Colonic mucosa (tissue), 4 donors: ENCODE measurements at regions not wholly inside any gene's neighbourhood (a gene's known extent, or its start where the extent isn't known, plus 50 kb on each side); places are given as distances from the start of the nearest gene placed in this dataset.

Source experiments
- DNase-seq: peaks from one replicate; pipeline ENCODE4 v3.0.0-alpha.2; 2020
- H3K27ac ChIP-seq: fragments of 200-600 bp; one replicate; pipeline ENCODE4 v1.8.0; 2021
- H3K27me3 ChIP-seq: fragments of 200-600 bp; one replicate; pipeline ENCODE4 v1.8.0; 2021
- H3K36me3 ChIP-seq: fragments of 200-600 bp; one replicate; pipeline ENCODE4 v1.8.0; 2021
- H3K4me1 ChIP-seq: fragments of 200-600 bp; one replicate; pipeline ENCODE4 v1.8.0; 2021; ENCODE audit warnings: mild to moderate bottlenecking
- H3K4me3 ChIP-seq: fragments of 200-600 bp; one replicate; pipeline ENCODE4 v1.8.0; 2021
- H3K9ac ChIP-seq, 2 donors: one replicate each; pipeline ENCODE4 v1.7.0; 2013; ENCODE audit warnings: control low read depth in 2 of 2, low read depth in 2 of 2, low read length in 2 of 2
- H3K9me3 ChIP-seq: fragments of 200-600 bp; one replicate; pipeline ENCODE4 v1.8.0; 2021
- CTCF ChIP-seq: fragments of 200-600 bp; IDR thresholded peaks from one replicate; pipeline ENCODE4 v1.8.0; 2022; ENCODE audit warnings: antibody characterized with exemption, mild to moderate bottlenecking
- intact Hi-C: fragments of 100-400 bp; cut with DNase I; formaldehyde crosslinking; loops from one replicate; pipeline ENCODE4 v1.14.1; 2022
- donor health status: healthy.
- donor health status: DM: no; HTN: no; CAD: no.
- donor health status: DM: no; HTN: no; CAD: no.

- Histone ChIP-seq H3K27ac (no peak overlapping the region), H3K9me3 (no peaks in the 10 kb centered on the region), H3K4me3 (no peak overlapping the region), H3K36me3 (no peaks in the 10 kb centered on the region), H3K9ac (no peak overlapping the region), H3K27me3 (no peaks in the 10 kb centered on the region), H3K4me1 (no peaks in the 10 kb centered on the region)
- no peak for TF ChIP-seq CTCF
- intact Hi-C loops = no loop called here
- no peak for DNase-seq
These were observed 645.5 kb upstream of the FAM241A start for GRCh38 chr4:111499706-111500105.

- H3K9ac ChIP-seq = no peak overlapping the region
- no peak overlapping the region for H3K27ac ChIP-seq
- TF ChIP-seq CTCF = no peak
- no peaks in the 10 kb centered on the region for H3K9me3 ChIP-seq
- H3K36me3 ChIP-seq = no peaks in the 10 kb centered on the region
- DNase-seq = no peak
- H3K4me1 ChIP-seq = no peaks in the 10 kb centered on the region
- H3K27me3 ChIP-seq = no peaks in the 10 kb centered on the region
- H3K4me3 ChIP-seq = no peak overlapping the region
- intact Hi-C loops = no loop called here
These were observed 644.4 kb upstream of the FAM241A start for GRCh38 chr4:111500858-111501257.

GRCh38 chr4:111501946-111502345 lies 643.3 kb upstream of the FAM241A start:
- no peaks in the 10 kb centered on the region for H3K9me3 ChIP-seq
- intact Hi-C loops = no loop called here
- H3K27ac ChIP-seq = no peak overlapping the region
- H3K4me3 ChIP-seq = no peak overlapping the region
- no peaks in the 10 kb centered on the region for H3K27me3 ChIP-seq
- no peak for DNase-seq
- no peaks in the 10 kb centered on the region for H3K36me3 ChIP-seq
- no peak overlapping the region for H3K9ac ChIP-seq
- no peak for TF ChIP-seq CTCF
- no peaks in the 10 kb centered on the region for H3K4me1 ChIP-seq

GRCh38 chr4:111502626-111503025 lies 642.6 kb upstream of the FAM241A start:
- Histone ChIP-seq H3K9me3 (no peaks in the 10 kb centered on the region), H3K9ac (no peak overlapping the region), H3K27ac (no peak overlapping the region), H3K4me1 (no peaks in the 10 kb centered on the region), H3K36me3 (no peaks in the 10 kb centered on the region), H3K27me3 (no peaks in the 10 kb centered on the region), H3K4me3 (no peak overlapping the region)
- no peak for TF ChIP-seq CTCF
- intact Hi-C loops = no loop called here
- no peak for DNase-seq

- TF ChIP-seq CTCF = no peak
- no peak overlapping the region for H3K4me3 ChIP-seq
- no peaks in the 10 kb centered on the region for H3K36me3 ChIP-seq
- H3K27me3 ChIP-seq = no peaks in the 10 kb centered on the region
- no peak overlapping the region for H3K9ac ChIP-seq
- H3K9me3 ChIP-seq = no peaks in the 10 kb centered on the region
- intact Hi-C loops = no loop called here
- no peak for DNase-seq
- H3K27ac ChIP-seq = no peak overlapping the region
- no peaks in the 10 kb centered on the region for H3K4me1 ChIP-seq
These were observed 638.5 kb upstream of the FAM241A start for GRCh38 chr4:111506706-111507105.

- Histone ChIP-seq H3K9me3 (no peaks in the 10 kb centered on the region), H3K27me3 (no peaks in the 10 kb centered on the region), H3K4me3 (no peak overlapping the region), H3K27ac (no peak overlapping the region), H3K4me1 (no peaks in the 10 kb centered on the region), H3K36me3 (no peaks in the 10 kb centered on the region), H3K9ac (no peak overlapping the region)
- TF ChIP-seq CTCF = no peak
- intact Hi-C loops = no loop called here
- no peak for DNase-seq
These were observed 634.7 kb upstream of the FAM241A start for GRCh38 chr4:111510535-111510934.
